NOMO-1 treated with dmso at 0.1 percent for 144 hours (cell line): ENCODE measurements at regions not wholly inside any gene's neighbourhood (a gene's known extent, or its start where the extent isn't known, plus 50 kb on each side); places are given as distances from the start of the nearest gene placed in this dataset.
"Not testable (repeated sequence)": the region's sequence is repeated elsewhere in the genome, so short reads cannot be mapped to it uniquely, and the experiment has no call there.

Source experiments
- DNase-seq: peaks from one replicate; lab custom pipeline; 2025; ENCODE audit not compliant: unreplicated experiment; lab: John Stamatoyannopoulos, UW

DNA sequence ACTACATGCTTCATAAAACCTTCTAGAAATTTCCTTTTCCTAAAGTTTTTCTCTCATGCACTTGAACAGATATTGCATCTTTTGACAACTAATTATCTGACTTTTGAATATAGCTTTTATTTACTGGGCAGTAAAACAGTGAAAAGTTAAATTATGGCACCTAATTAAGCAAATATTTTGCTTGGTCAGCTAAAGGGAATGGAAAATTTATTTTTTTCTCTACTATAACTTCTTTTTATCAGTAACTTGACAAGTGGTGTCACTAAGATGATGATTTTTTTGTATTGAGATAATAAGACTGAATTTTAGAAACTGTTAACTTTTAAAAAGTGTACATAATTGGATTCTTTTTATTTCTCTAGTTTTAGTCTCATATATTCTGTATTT is 351.6 kb downstream of the PIK3C3 start:
- no peak for DNase-seq

DNA sequence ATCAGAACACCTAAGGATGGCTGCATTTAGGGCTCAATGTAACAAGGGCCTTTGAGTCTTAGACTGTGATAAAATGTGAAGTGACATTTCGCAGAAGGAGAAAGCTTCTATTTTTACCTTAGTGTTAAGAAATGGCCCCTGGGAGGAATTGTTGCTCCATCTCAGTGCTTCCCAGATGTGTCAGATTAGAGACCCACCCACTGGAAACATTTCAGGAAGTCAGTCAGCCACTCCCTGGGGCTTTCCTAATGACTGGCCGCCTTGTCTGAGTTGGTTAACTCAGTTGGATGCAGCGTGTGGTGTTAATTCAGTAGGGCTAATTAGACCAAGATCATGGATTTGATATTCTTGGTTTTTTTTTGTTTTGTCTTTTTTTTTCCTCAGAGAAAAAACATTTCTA is 355.9 kb downstream of the PIK3C3 start:
- no peak for DNase-seq

DNA sequence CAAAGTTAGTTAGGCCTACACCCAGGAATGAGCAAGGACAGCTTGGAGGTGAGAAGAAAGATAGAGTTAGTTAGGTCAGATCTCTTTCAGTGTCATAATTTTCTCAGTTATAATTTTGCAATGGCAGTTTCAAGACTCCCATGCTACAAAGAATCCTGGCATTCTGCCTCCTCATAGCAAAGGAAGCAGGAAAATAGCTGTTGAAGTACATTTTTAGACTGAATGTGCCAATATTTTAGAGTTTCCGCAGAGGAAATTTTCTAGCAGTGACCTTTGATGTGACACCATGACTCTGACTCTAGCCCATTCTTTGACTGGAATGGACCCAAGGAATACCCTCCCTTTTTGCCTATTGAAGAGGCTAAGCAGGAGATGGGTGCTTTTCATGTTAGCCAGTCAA is 371.7 kb downstream of the PIK3C3 start:
- DNase-seq = no peak

DNA sequence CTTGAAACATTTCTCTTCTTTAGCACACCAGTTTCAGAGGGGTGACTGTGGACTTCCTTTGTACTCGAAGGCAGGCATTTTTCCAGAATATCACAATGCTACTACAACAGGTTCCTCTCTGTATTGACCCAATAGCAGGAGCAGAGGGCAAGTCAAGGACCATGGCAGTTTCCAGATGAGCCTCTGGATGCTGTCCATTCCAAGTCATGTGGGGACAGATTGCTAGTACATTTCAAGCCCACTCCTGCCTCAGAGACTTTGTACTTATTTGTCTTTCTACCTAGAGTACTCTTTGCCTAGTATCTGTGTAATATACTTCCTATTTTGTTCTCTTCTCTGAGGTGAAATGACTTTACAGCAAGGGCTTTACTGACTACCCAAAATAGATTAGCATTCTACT is 373.9 kb downstream of the PIK3C3 start:
- DNase-seq = no peak

DNA sequence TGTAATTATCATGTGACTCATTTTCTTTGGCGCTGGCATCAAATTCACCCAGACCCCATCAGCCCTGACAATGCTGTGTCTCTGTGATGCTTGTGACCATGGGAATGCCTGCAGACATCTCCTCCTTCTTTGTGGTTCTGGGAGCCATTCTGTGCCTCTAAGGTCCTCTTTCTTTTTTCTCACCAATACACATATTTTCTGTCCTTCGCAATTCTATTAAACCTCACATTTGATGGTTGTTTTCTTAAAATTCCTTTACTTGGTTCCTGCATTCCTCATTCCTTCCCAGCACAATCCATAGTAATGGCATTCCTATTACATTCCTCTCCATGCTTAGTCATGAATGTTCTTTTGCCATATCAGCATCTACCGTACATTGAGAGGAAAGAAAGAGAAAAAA is 375.3 kb downstream of the PIK3C3 start:
- DNase-seq = no peak

DNA sequence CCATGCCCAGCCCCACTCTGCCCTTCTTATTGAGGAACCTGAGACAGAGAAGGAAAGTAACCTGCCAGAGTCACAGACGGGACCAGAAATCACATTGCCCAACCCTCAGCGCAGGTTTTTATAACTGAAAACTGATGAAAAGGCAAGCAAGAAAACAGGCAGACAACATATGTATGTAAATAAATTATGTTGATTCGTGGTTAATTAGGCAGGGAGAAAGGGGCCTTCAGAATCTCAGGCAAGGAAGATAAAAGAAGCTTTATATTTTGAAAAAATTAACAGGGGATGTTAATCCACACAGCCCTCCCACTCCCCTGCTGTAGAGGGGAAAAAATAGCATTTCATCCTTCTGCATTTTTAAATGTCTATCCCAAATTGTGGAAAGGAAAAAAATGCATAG is 378.5 kb downstream of the PIK3C3 start:
- DNase-seq = no peak

DNA sequence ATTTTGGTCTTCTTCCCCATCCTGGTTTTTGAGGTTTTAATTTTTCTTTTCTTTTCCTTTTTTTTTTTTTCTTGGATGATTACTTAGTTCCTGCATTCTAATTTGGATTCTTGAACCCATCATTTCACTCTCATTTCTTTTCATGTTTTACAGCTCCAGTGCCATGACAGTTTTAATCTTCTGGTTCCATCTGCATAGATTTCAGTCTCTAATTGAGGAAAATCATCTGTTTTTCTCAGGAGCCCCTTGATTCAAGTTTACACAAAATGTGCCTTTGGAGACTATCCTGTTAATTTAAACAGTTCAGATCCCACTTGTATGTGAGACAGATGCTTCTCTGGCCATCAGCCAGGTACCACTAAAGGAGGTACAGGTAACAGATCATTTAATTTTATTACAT is 379.9 kb downstream of the PIK3C3 start:
- no peak for DNase-seq

DNA sequence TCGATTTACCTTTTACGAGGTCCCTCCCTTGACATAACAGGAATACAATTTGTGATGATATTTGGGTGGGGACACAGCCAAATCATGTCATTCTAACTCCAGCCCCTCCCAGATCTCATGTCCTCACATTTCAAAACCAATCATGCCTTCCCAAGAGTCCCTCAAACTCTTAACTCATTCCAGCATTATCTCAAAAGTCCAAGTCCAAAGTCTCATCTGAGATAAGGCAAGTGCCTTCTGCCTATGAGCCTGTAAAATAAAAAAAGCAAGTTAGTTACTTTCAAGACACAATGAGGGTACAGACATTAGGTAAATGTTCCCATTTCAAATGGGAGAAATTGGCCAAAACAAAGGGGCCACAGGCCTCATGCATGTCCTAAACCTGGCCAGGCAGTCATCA is 381.1 kb downstream of the PIK3C3 start:
- DNase-seq = no peak

DNA sequence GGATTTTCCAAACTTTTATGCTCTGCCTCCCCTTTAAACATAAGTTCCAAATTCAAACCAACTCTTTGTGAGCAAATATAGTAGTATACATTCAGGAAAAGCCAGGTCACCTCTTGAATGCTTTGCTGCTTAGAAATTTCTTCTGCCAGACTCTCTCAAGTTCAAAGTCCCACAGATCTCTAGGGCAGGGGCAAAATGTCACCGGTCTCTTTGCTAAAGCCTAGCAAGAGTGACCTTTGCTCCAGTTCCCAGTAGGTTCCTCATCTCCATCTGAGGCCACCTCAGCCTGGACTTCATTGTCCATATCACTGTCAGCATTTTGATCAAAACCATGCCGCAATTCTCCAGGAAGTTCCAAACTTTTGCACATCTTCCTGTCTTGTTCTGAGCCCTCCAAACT is 382.3 kb downstream of the PIK3C3 start:
- DNase-seq = not testable (repeated sequence)

DNA sequence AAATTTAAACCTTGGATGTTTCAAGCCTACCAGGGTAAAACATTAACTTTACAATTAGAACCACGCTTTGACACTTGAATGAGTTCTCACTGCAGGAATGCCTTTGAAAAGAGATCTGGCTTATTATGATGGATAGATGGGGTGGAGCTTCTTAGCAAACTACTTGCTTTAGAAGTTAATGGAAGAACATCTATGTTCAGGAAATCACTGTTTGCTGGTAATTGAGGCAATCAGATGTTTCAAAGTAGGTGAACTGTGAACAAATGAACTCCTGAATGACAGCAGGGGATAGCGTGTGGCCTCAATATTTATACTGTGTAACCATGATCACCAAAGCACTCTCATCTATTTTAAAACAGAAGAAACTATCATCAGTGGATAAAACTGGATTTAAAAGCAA is 383.6 kb downstream of the PIK3C3 start:
- no peak for DNase-seq

DNA sequence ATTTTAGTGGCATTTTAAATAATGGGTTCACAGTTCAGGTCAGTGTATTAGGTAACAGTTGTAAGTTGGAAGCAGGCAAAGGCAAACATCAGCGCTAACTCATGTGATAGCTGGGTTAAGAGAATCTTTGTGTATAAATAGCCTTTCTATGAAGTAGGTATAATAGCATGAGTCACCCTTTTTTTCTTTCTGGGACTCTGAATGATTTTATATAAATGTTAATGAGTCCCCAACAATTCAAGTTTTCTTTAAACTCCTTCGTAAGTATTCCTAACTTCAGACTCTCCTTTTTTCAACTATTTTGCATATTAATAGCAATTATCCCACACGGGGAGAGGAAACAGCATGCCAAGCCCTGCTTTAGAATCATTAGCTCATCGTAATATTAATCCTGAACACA is 384.3 kb downstream of the PIK3C3 start:
- no peak for DNase-seq

DNA sequence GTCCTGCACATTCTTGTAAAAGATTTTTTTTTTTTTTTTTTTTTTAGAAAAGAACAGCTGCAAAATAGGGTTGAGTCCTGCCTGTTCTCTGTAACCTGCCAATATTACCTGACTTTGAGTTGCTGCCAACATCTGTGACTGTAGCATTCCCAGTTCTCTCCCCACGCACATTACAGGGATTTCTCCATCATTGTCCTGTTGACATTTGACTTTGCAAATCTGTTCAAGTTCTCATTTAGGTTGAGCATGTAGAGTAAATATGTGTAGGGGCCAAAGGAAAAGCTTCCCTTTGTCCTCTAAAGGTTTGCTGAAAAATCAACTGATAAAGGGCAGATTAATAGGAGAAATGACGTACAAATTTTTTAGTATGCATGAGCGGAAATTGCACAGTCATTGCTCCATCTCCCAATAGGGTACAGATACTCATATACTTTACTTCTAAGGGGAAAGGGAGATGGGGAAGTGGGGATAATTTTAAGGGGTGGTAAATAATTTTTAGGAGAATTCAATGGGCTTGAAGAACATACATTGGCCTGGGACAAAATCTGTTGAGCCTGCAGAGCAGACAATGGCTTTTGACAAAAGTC is 385.5 kb downstream of the PIK3C3 start:
- DNase-seq = no peak

DNA sequence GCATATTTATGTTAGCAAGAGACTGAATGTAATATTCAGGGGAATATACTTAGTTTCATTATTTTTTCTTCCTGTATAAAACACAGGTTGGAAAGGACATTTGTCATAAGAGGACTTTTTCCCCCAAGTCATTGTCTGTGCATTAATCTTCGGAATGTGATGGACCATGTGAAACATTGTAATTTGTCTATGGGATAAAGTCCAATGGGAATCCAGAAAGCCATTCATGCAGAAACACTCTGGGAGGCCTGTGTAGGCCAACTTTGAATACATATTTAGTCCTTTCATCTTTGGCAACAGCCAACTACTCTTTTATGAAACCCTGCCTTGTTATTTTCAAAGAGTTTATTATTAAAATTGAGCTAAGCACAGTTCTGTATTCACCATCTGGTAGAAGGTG is 386.4 kb downstream of the PIK3C3 start:
- DNase-seq = no peak

DNA sequence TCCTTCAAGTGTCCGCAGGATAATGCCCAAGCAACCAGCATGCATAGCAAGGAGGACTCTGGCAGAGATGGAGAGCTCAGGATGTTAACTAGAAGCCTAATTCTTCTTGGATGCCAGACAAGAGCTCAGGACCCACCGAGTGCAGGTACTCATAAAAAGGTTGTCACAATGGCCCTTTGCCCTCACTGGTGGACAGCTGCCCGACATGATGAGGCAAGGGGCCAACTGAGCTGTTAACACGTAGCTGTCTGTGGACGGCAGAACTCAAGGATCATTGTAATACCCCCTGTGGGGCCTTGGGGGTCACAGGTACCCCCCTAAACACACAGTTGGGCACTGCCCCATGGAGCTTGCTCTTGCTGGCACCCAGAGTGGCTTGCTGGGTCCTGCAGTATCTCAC is 393.7 kb downstream of the PIK3C3 start:
- no peak for DNase-seq

DNA sequence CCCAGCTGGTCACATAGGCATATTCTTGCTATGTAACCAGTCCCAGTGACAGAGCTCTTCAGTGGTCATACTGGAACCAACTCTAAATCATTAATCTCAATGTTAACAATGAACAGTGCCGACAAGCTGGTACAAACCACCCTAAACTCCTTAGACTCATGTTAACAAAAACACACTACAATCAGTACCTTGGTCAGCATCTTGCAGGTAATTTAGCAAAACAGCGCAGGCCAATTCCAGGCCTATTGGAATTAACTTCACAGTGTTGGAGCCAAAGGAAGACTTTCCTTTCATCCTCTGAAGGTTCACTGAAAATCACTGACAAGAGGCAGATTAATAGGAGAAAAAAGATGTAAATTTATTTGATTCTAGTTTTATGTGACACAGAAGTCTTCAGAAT is 396.4 kb downstream of the PIK3C3 start:
- no peak for DNase-seq

DNA sequence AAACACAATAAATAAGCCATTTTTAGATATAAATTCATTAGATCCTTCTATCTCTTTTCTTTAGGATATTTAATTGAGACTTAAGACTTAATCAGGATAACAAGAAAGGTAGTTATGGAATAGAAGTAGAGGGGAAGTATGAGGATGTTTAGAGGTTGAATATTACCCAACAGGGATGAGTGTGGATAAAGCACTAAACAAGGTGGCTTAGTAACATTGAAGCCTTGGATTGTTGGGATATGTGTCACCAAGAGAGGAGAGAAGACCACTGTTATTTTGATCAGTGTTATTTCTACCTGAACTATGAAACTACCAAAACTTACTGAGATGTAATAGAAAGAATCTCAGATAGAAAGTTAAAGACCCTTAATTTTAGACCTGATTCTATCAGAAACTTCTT is 405.7 kb downstream of the PIK3C3 start:
- no peak for DNase-seq

DNA sequence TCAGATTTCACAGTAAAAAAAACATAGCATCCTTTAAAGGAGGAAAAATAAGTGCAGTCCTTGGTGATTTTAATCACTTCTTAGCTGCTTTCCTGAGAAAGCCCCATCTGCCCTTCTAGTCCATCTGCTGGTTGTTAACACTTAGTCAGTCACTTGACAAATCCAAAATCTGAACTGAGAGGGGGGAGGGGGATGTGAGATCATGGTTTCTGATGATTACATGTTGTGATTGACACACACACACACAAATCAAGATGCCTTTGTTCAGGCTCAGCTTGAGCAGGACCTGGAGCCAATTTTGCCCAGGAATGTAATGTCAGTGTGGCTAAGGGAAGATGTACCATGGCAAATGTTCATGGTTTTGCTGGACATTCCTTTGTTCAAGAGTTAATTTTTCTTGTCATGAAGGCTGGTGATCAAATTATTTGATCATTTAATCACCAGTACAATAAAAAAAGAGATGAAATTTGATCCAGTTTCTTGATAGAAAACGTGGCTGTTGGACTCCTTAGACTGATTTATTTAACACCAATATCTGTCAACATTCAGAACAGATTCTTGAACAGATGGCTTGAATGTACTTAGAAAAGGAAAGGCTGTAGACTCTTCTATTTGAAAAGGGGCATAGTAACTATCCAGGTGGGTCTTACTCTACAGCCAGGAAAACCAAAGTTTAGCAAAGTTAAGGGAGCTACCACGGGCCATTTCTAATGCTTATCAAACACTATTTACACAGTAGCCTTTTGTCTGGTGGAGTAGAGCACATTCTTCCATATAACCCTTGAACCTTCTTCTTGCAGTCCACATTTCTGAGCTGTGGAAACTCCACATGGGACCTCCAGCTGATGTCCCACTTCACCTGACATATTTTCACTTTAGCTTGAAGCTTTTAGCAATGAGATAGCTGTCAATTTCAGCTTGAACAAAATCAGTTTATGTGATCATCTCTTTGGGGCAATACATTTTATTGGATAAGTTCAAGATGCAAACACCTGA is 408.7 kb downstream of the PIK3C3 start:
- no peak for DNase-seq

DNA sequence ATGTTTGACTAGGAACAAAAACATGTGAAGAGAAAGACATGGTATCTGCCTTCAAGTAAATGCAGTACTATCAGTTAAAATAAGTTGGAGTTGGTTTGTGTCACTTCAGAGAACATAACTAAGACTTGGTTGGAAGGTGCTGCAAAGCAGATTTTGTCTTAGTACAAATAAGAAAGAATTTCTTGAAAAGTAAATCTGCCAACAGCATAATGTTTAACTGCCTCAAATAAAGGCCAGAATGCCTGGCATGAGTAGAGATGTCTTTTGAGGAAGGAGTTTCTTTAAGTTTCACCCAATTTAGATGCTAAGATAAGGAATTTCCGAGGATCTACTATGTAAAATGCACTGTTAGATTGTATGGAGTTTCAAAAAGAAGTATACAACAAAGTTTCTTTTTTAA is 409.7 kb downstream of the PIK3C3 start:
- no peak for DNase-seq

DNA sequence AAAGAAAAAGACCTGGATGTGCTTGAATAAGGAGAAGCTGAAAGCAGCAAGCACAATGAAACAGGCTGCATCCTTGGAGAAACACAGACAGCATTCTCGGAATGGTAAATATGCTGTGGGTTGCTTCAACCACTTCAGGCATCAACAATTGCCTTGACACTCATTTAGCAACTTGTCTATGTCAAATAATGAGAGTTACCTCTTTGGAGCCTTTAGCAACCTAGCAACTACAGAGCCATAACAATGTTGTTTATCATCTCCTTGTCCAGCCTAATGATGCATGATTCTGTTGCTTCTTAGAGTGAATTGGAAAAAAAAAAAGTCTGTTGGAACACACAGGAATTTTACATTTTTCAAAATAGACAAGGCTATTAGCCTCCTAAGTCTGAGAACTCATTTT is 410.6 kb downstream of the PIK3C3 start:
- DNase-seq = no peak

DNA sequence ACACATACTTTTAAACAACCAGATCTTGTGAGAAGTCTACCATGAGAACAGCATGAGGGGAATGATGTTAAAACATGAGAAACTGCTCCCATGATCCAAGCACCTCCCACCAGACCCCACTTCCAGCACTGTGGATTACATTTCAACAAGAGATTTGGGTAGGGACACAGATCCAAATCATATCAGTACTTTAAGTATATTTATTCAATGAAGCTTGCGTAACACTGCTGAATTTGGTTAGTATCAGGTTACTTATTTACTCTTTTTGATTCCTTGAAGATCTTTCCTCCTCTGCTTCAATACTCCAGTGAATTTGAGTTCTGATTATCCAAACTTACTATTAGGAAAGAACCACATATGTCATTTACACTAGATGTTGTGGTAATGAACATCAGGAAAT is 418.6 kb downstream of the PIK3C3 start:
- DNase-seq = no peak

DNA sequence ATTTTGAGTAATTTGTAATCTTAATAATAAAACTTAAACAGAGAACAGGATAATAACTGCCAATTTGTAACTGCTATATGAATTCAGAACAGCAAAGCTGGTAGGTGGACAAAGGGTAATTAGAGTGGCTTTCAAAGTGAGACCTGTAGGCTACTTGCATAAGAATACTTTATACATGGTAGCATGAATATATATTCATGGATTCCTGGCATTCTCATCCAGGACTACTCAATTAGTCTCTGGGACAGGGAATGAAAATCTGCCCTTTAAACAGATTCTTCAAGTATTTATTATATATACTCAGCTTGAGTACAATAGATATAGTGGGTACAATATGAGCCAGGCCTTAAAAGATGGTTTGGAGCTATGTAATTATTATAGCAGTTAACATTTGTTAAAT is 419.9 kb downstream of the PIK3C3 start:
- DNase-seq = no peak

DNA sequence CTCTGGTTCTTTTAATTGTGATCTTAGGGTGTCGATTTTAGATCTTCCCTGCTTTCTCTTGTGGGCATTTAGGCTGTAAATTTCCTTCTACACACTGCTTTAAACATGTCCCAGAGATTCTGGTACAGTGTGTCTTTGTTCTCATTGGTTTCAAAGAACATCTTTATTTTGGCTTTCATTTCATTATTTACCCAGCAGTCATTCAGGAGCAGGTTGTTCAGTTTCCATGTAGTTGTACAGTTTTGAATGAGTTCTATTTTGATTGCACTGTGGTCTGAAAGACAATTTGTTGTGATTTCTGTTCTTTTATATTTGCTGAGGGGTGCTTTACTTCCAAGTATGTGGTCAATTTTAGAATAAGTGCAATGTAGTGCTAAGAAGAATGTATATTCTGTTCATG is 423.8 kb downstream of the PIK3C3 start:
- not testable (repeated sequence) for DNase-seq

DNA sequence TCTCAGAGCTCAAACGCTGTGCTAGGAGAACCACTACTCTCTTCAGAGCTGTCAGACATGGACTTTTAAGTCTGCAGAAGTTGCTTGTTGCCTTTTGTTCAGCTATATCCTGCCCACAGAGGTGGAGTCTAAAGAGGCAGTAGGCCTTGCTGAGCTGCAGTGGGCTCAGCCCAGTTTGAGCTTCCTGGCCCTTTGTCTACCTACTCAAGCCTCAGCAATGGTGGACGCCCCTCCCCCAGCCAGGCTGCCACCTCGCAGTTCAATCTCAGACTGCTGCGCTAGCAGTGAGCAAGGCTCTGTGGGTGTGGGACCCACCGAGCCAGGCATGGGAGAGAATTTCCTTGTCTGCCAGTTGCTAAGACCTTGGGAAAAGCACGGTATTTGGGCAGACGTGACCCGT is 426.2 kb downstream of the PIK3C3 start:
- DNase-seq = not testable (repeated sequence)
